Natural killer cell (primary cell): ENCODE measurements at regions not wholly inside any gene's neighbourhood (a gene's known extent, or its start where the extent isn't known, plus 50 kb on each side); places are given as distances from the start of the nearest gene placed in this dataset.

Experiments used
- ATAC-seq, 3 donors: fragments of 150-1000 bp in 2 of 3; fragments of 200-7000 bp in 1 of 3; cut with Tn5 transposase; 1 replicate in 1 of 3; 2 replicates in 2 of 3; pipeline ENCODE4 v1.10.0; 2021; ENCODE audit warnings: mild to moderate bottlenecking in 2 of 3, moderate library complexity in 2 of 3
- DNase-seq, 2 donors: peaks; one replicate each; pipeline versions ENCODE4 v3.0.0 to v3.0.0-alpha.2; 2013 to 2021; ENCODE audit warnings: mixed read lengths in 1 of 2
- H3K27ac ChIP-seq: one replicate; pipeline ENCODE4 v1.5.1; 2013; ENCODE audit warnings: mild to moderate bottlenecking, low read length
- H3K27me3 ChIP-seq: one replicate; pipeline ENCODE4 v1.6.1; 2013; ENCODE audit warnings: low read length; ENCODE audit not compliant: control insufficient read depth, insufficient read depth
- H3K36me3 ChIP-seq: one replicate; pipeline ENCODE4 v1.6.1; 2013; ENCODE audit warnings: low read length; ENCODE audit not compliant: control insufficient read depth, insufficient read depth
- H3K4me1 ChIP-seq: one replicate; pipeline ENCODE4 v1.6.1; 2013; ENCODE audit warnings: low read length; ENCODE audit not compliant: control insufficient read depth, insufficient read depth
- H3K4me3 ChIP-seq: one replicate; pipeline ENCODE4 v1.5.1; 2013; ENCODE audit warnings: low read length
- H3K9me3 ChIP-seq: one replicate; pipeline ENCODE4 v1.6.1; 2013; ENCODE audit warnings: low read length; ENCODE audit not compliant: control insufficient read depth, insufficient read depth
- H3K27ac Mint-ChIP-seq, 2 donors: one replicate each; pipeline ENCODE4 v1.8.0; 2022; ENCODE audit warnings: mild to moderate bottlenecking in 2 of 2, mixed read lengths in 2 of 2, moderate library complexity in 1 of 2
- H3K27me3 Mint-ChIP-seq, 2 donors: one replicate each; pipeline ENCODE4 v1.8.0; 2022; ENCODE audit warnings: low read depth in 2 of 2, mixed read lengths in 2 of 2
- H3K36me3 Mint-ChIP-seq: one replicate; pipeline ENCODE4 v1.8.0; 2022; ENCODE audit warnings: mixed read lengths
- H3K4me1 Mint-ChIP-seq, 2 donors: one replicate each; pipeline ENCODE4 v1.8.0; 2022; ENCODE audit warnings: mixed read lengths in 2 of 2
- H3K4me3 Mint-ChIP-seq: one replicate; pipeline ENCODE4 v1.8.0; 2022; ENCODE audit warnings: mild to moderate bottlenecking, moderate library complexity, mixed read lengths
- H3K9me3 Mint-ChIP-seq, 2 donors: one replicate each; pipeline ENCODE4 v1.8.0; 2022; ENCODE audit warnings: mixed read lengths in 2 of 2
- WGBS: methylation state at CpG from one replicate; pipeline ENCODE4 v1.1.7; 2013; ENCODE audit warnings: missing lambda C conversion rate; ENCODE audit not compliant: insufficient coverage; 5-methylcytosine and 5-hydroxymethylcytosine counted together
- intact Hi-C: fragments of 100-400 bp; cut with micrococcal nuclease; formaldehyde crosslinking; loops from one replicate; pipeline ENCODE4 v1.14.2; 2022
- TF ChIP-seq, protein P1 (sequence below): fragments of 200-600 bp; IDR thresholded peaks from one replicate; pipeline ENCODE4 v1.8.0; 2022; ENCODE audit warnings: antibody characterized with exemption

DNA sequence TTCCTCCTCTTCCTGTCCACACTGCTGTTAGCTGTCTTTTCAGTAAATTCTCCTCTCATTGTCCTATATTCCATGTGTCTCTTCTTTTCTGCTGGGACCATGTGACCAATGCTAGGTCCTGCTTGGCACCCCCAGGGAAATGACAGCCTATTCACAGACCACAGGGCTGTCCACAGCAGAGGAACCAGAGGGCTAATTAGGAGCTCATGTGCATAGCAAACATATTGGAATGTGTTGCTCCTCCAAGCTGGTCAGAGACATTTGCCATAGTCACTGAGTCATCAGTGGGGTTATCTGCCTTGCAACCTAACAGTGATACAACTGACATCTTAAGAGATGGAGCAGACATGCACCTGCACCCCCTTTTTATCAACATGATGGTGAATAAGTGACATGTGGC, 67.9 kb upstream of the PUDP start:
- Mint-ChIP-seq H3K9me3 (no peaks in the 10 kb centered on the region), H3K4me1 (peaks cover 0 to 7% of the 10 kb centered on the region in 2 donors), H3K27me3 (no peaks in the 10 kb centered on the region), H3K27ac (no peak overlapping the region), H3K4me3 (no peak overlapping the region), H3K36me3 (no peaks in the 10 kb centered on the region)
- H3K4me3 ChIP-seq = no peak overlapping the region
- H3K36me3 ChIP-seq = no peaks in the 10 kb centered on the region
- H3K27me3 ChIP-seq = no peaks in the 10 kb centered on the region
- H3K4me1 ChIP-seq = no peaks in the 10 kb centered on the region
- TF ChIP-seq, protein P1, sequence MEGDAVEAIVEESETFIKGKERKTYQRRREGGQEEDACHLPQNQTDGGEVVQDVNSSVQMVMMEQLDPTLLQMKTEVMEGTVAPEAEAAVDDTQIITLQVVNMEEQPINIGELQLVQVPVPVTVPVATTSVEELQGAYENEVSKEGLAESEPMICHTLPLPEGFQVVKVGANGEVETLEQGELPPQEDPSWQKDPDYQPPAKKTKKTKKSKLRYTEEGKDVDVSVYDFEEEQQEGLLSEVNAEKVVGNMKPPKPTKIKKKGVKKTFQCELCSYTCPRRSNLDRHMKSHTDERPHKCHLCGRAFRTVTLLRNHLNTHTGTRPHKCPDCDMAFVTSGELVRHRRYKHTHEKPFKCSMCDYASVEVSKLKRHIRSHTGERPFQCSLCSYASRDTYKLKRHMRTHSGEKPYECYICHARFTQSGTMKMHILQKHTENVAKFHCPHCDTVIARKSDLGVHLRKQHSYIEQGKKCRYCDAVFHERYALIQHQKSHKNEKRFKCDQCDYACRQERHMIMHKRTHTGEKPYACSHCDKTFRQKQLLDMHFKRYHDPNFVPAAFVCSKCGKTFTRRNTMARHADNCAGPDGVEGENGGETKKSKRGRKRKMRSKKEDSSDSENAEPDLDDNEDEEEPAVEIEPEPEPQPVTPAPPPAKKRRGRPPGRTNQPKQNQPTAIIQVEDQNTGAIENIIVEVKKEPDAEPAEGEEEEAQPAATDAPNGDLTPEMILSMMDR = no peak
- H3K27ac ChIP-seq = no peak overlapping the region
- no peak for DNase-seq
- H3K9me3 ChIP-seq = no peaks in the 10 kb centered on the region
- intact Hi-C loops = no loop called here
- ATAC-seq = no peak

- Mint-ChIP-seq H3K27me3 (no peaks in the 10 kb centered on the region), H3K4me1 (peaks cover 0 to 7% of the 10 kb centered on the region in 2 donors), H3K36me3 (no peaks in the 10 kb centered on the region), H3K27ac (no peak overlapping the region), H3K4me3 (no peak overlapping the region), H3K9me3 (no peaks in the 10 kb centered on the region)
- Histone ChIP-seq H3K4me3 (no peak overlapping the region), H3K4me1 (no peaks in the 10 kb centered on the region), H3K9me3 (no peaks in the 10 kb centered on the region), H3K27ac (no peak overlapping the region), H3K27me3 (no peaks in the 10 kb centered on the region), H3K36me3 (no peaks in the 10 kb centered on the region)
- DNase-seq (no peak), ATAC-seq (no peak)
- 100% methylated on average over 1 of the region's 2 CpGs for WGBS
- intact Hi-C loops = no loop called here
- TF ChIP-seq, protein P1 = no peak
Measured at GRCh38 chrX:7214251-7214650, 66.3 kb upstream of the PUDP start.

GRCh38 chrX:7205037-7205577, 57.2 kb upstream of the PUDP start:
- TF ChIP-seq, protein P1 = no peak
- Histone ChIP-seq H3K36me3 (no peaks in the 10 kb centered on the region), H3K9me3 (no peaks in the 10 kb centered on the region), H3K4me3 (no peak overlapping the region), H3K4me1 (no peaks in the 10 kb centered on the region), H3K27me3 (no peaks in the 10 kb centered on the region), H3K27ac (no peak overlapping the region)
- whole genome bisulfite sequencing = 20% methylated on average over 1 of the region's 2 CpGs
- no peak for DNase-seq
- no peak overlapping the region for H3K4me3 Mint-ChIP-seq
- ATAC-seq = no peak
- intact Hi-C loops = no loop called here
- no peaks in the 10 kb centered on the region for H3K27me3 Mint-ChIP-seq
- no peaks in the 10 kb centered on the region for H3K4me1 Mint-ChIP-seq
- no peaks in the 10 kb centered on the region for H3K9me3 Mint-ChIP-seq
- no peaks in the 10 kb centered on the region for H3K36me3 Mint-ChIP-seq
- H3K27ac Mint-ChIP-seq = no peak overlapping the region

DNA sequence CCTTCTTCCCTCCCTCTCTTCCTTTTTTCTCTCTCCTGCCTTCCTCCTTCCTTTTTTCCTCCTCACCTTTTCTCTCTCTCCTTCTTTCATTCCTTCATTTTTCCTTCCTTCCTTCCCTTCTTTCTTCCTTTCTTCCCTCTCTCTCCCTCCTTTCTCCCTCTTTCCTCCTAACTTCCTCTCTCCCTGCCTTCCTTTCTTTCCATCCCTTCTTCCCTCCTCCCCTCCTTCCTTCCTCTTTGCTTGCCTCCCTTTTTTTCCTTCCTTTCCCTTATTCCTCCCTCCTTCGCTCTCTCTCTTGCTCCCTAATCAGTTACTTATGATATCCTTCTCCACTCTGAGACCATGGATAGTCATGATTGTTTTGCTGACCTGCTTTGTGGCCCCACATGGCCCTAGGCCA, 56.7 kb upstream of the PUDP start:
- no peak overlapping the region for H3K27ac Mint-ChIP-seq
- Histone ChIP-seq H3K27me3 (no peaks in the 10 kb centered on the region), H3K27ac (no peak overlapping the region), H3K4me1 (no peaks in the 10 kb centered on the region), H3K4me3 (no peak overlapping the region), H3K36me3 (no peaks in the 10 kb centered on the region), H3K9me3 (no peaks in the 10 kb centered on the region)
- intact Hi-C loops = no loop called here
- TF ChIP-seq, protein P1 = no peak
- ATAC-seq (no peak), DNase-seq (no peak)
- H3K27me3 Mint-ChIP-seq = no peaks in the 10 kb centered on the region
- 100% methylated on average over 1 of the region's 1 CpG for WGBS
- H3K36me3 Mint-ChIP-seq = no peaks in the 10 kb centered on the region
- no peaks in the 10 kb centered on the region for H3K4me1 Mint-ChIP-seq
- no peaks in the 10 kb centered on the region for H3K9me3 Mint-ChIP-seq
- no peak overlapping the region for H3K4me3 Mint-ChIP-seq
